HCT116 (cell line): ENCODE measurements at regions not wholly inside any gene's neighbourhood (a gene's known extent, or its start where the extent isn't known, plus 50 kb on each side); places are given as distances from the start of the nearest gene placed in this dataset.
"Not testable (repeated sequence)": the region's sequence is repeated elsewhere in the genome, so short reads cannot be mapped to it uniquely, and the experiment has no call there.

Experiments
- ATAC-seq: fragments of 200-7000 bp; cut with Tn5 transposase; 2 replicates; pipeline ENCODE4 v1.9.1; 2020; ENCODE audit warnings: mild to moderate bottlenecking, moderate library complexity
- BruUV-seq: library from RNA; stranded (reverse); fragments of 400-500 nt; replicated peaks from 2 replicates; lab custom pipeline; 2021; lab: Mats Ljungman, UMichigan
- CTCF ChIA-PET: fragments of 300-600 bp; sonication (Branson Sonifier 250); formaldehyde crosslinking; loops from one replicate; lab custom pipeline; 2021; ENCODE audit warnings: antibody characterized with exemption; lab: Charles Lee
- POLR2A ChIA-PET: fragments of 300-600, 350-600 bp; sonication (Branson Sonifier 250); formaldehyde crosslinking; loops from one replicate; lab custom pipeline; 2021; ENCODE audit warnings: antibody characterized with exemption; lab: Charles Lee
- RAD21 ChIA-PET, 2 experiments: fragments of 300-600 bp; sonication (Branson Sonifier 250); formaldehyde crosslinking; loops; one replicate each; lab custom pipeline; 2023; ENCODE audit warnings: low total read pairs in 2 of 2; ENCODE audit not compliant: uncharacterized antibody in 2 of 2, unreplicated experiment in 2 of 2, low non-redundant PET in 1 of 2; lab: Charles Lee
- DNase-seq: peaks from one replicate; pipeline ENCODE4 v3.0.0-alpha.2; 2010; ENCODE audit warnings: low read depth, low spot score
- H2AFZ ChIP-seq: fragments of 200-600 bp; shearing (Covaris generic), sonication (generic); 2 replicates; pipeline ENCODE4 v1.6.1; 2017; ENCODE audit warnings: low read depth, mixed run types, mixed read lengths, antibody characterized with exemption, low read length; ENCODE audit not compliant: poor library complexity, severe bottlenecking
- H3K27ac ChIP-seq: 2 replicates; pipeline ENCODE4 v1.5.1; 2012; ENCODE audit warnings: low read depth, low read length
- H3K27me3 ChIP-seq: fragments of 200-600 bp; sonication (generic); 2 replicates; pipeline ENCODE4 v1.6.1; 2016; ENCODE audit warnings: mixed run types, low read length, mixed read lengths; ENCODE audit not compliant: insufficient read depth
- H3K36me3 ChIP-seq, 2 experiments: fragments of 200-500 bp in 1 of 2; fragments of 200-600 bp in 1 of 2; sonication (Bioruptor generic) in 1 of 2; sonication (generic) in 1 of 2; 2 replicates each; pipeline versions ENCODE4 v1.5.1 to v1.6.1; 2014 to 2016; ENCODE audit warnings: low read length in 2 of 2, inconsistent platforms in 1 of 2, mixed read lengths in 1 of 2, mixed run types in 1 of 2; ENCODE audit not compliant: insufficient read depth in 2 of 2, control insufficient read depth in 1 of 2
- H3K4me1 ChIP-seq, 2 experiments: fragments of 200-600 bp in 1 of 2; sonication (generic) in 1 of 2; 2 replicates each; pipeline versions ENCODE4 v1.5.1 to v1.6.1; 2012 to 2017; ENCODE audit warnings: low read length in 2 of 2, inconsistent platforms in 1 of 2, mild to moderate bottlenecking in 1 of 2, mixed read lengths in 1 of 2, mixed run types in 1 of 2, moderate library complexity in 1 of 2; ENCODE audit not compliant: insufficient read depth in 2 of 2, control insufficient read depth in 1 of 2
- H3K4me2 ChIP-seq: fragments of 200-600 bp; sonication (generic); 2 replicates; pipeline ENCODE4 v1.6.1; 2017; ENCODE audit warnings: mixed run types, low read length, mixed read lengths
- H3K4me3 ChIP-seq, 2 experiments: fragments of 200-600 bp in 1 of 2; sonication (generic) in 1 of 2; replicated peaks in 1 of 2; 2 replicates each; pipeline ENCODE4 v1.5.1; 2011 to 2016; ENCODE audit warnings: low read length in 2 of 2, control low read depth in 1 of 2, low read depth in 1 of 2, mild to moderate bottlenecking in 1 of 2, mixed read lengths in 1 of 2, mixed run types in 1 of 2
- H3K79me2 ChIP-seq: fragments of 200-600 bp; sonication (generic); 2 replicates; pipeline ENCODE4 v1.6.1; 2017; ENCODE audit warnings: mild to moderate bottlenecking, mixed run types, low read length, moderate library complexity, mixed read lengths; ENCODE audit not compliant: insufficient read depth
- H3K9ac ChIP-seq: fragments of 200-600 bp; sonication (generic); 2 replicates; pipeline ENCODE4 v1.6.1; 2016; ENCODE audit warnings: low read length, mixed read lengths
- H3K9me2 ChIP-seq: fragments of 200-600 bp; sonication (generic), shearing (Covaris generic); 2 replicates; pipeline ENCODE4 v1.6.1; 2017; ENCODE audit warnings: mixed run types, mild to moderate bottlenecking, moderate library complexity; ENCODE audit not compliant: insufficient read depth
- H3K9me3 ChIP-seq, 2 experiments: fragments of 200-500 bp in 1 of 2; fragments of 200-600 bp in 1 of 2; sonication (Bioruptor generic) in 1 of 2; sonication (generic) in 1 of 2; 2 replicates each; pipeline ENCODE4 v1.6.1; 2014 to 2017; ENCODE audit warnings: low read length in 2 of 2, mixed read lengths in 2 of 2, inconsistent platforms in 1 of 2, low read depth in 1 of 2, mild to moderate bottlenecking in 1 of 2, mixed run types in 1 of 2, moderate library complexity in 1 of 2; ENCODE audit not compliant: control insufficient read depth in 1 of 2, insufficient read depth in 1 of 2
- H4K20me1 ChIP-seq: fragments of 200-600 bp; sonication (generic), shearing (Covaris generic); 2 replicates; pipeline ENCODE4 v1.6.1; 2017; ENCODE audit warnings: mixed run types, mild to moderate bottlenecking, moderate library complexity; ENCODE audit not compliant: insufficient read depth
- FOSL1 ChIP-seq: IDR thresholded peaks from 2 replicates; pipeline ENCODE4 v1.6.1; 2012; ENCODE audit warnings: low read depth
- RAD21 ChIP-seq: IDR thresholded peaks from 2 replicates; pipeline ENCODE4 v1.6.1; 2012; ENCODE audit warnings: low read depth, mild to moderate bottlenecking
- SRF ChIP-seq: IDR thresholded peaks from 2 replicates; pipeline ENCODE4 v1.6.1; 2012; ENCODE audit warnings: low read depth
- intact Hi-C: fragments of 100-400 bp; cut with micrococcal nuclease; formaldehyde crosslinking; loops from 2 replicates; pipeline ENCODE4 v1.10.0; 2022
- TF ChIP-seq, protein P1 (sequence below), 3 experiments: fragments of 200-600 bp in 1 of 3; sonication (generic) in 1 of 3; IDR thresholded peaks in 2 of 3; conservative IDR thresholded peaks in 1 of 3; 2 replicates each; pipeline ENCODE4 v1.5.1; 2012 to 2017; ENCODE audit warnings: low read depth in 2 of 3, low read length in 2 of 3, antibody characterized with exemption in 1 of 3, borderline replicate concordance in 1 of 3, control low read depth in 1 of 3, mild to moderate bottlenecking in 1 of 3, mixed read lengths in 1 of 3, mixed run types in 1 of 3, moderate library complexity in 1 of 3; ENCODE audit not compliant: insufficient read depth in 1 of 3
- TF ChIP-seq, protein P2 (sequence below): IDR thresholded peaks from 2 replicates; pipeline ENCODE4 v1.6.1; 2012

DNA sequence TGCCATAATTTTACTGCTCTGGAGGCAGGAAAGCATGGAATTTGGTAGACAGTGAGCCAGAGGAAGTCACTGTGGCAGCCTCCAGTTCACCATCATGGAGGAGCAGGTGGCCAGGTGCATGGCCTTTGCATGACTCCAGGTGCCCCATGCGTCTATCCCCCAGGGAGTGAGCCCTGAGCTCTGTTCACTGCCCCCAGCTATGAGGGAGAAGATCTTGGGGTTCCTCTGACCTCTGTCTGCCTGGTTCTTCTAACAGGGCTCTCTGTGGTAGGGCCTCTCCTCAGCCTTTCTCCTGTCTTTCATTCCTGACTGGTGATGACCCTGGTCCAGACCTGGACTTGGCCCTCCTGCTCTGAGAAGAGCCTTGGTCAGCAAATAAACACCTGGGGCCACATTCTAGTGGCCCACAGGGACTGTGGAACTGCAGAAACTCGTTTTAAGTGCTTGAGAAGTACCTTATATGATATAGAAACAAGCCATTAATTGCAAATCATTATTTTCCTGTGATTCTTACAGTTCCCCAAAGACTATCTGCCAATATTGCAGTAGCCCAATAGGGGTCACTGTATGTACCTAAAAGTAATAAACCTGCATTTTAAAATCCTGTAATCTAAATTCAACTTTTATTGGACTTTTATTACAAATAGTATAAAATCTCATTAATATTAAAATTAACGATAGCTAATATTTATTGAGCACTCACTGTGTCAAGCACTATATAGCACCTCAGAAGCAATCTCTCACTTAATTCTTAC is 120.0 kb upstream of the SYT13 start:
- Histone ChIP-seq H3K4me1 (no peaks in the 10 kb centered on the region), H3K9me3 (no peaks in the 10 kb centered on the region), H4K20me1 (no peaks in the 10 kb centered on the region), H3K27ac (no peak overlapping the region), H3K9me2 (no peaks in the 10 kb centered on the region), H3K4me3 (no peak overlapping the region), H2AFZ (no peak overlapping the region), H3K36me3 (no peaks in the 10 kb centered on the region), H3K27me3 (peaks cover 56% of the 10 kb centered on the region), H3K9ac (no peak overlapping the region), H3K4me2 (no peak overlapping the region), H3K79me2 (no peaks in the 10 kb centered on the region)
- RAD21 ChIA-PET: no interaction called here
- 0 out of 2 replicates have a peak, but pooled peaks have one; percentile 44 for ATAC-seq
- TF ChIP-seq, protein P1, sequence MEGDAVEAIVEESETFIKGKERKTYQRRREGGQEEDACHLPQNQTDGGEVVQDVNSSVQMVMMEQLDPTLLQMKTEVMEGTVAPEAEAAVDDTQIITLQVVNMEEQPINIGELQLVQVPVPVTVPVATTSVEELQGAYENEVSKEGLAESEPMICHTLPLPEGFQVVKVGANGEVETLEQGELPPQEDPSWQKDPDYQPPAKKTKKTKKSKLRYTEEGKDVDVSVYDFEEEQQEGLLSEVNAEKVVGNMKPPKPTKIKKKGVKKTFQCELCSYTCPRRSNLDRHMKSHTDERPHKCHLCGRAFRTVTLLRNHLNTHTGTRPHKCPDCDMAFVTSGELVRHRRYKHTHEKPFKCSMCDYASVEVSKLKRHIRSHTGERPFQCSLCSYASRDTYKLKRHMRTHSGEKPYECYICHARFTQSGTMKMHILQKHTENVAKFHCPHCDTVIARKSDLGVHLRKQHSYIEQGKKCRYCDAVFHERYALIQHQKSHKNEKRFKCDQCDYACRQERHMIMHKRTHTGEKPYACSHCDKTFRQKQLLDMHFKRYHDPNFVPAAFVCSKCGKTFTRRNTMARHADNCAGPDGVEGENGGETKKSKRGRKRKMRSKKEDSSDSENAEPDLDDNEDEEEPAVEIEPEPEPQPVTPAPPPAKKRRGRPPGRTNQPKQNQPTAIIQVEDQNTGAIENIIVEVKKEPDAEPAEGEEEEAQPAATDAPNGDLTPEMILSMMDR (IDR thresholded peaks at IDR 0.05 in 2 of 3, conservative IDR thresholded peaks at IDR 0.05 in 1 of 3; ENCODE audit: borderline replicate concordance in 1 of 3, insufficient read depth in 1 of 3, low read depth in 2 of 3, low read length in 2 of 3): peak; percentile 32 to 58 (median 55); a peak in 5 of 6 replicates
- TF ChIP-seq, protein P2, sequence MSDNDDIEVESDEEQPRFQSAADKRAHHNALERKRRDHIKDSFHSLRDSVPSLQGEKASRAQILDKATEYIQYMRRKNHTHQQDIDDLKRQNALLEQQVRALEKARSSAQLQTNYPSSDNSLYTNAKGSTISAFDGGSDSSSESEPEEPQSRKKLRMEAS: no peak
- TF ChIP-seq RAD21 (peak; percentile 42; the same call in 1 of the 2 replicates), FOSL1 (no peak), SRF (no peak)
- no peak for DNase-seq
- intact Hi-C loops: loop anchor here (2.0 to 10.0 kb wide), 2 partner anchors 249 to 365 kb away; no protein-coding TSS in a partner anchor
- no TSS peak for BruUV-seq
- CTCF ChIA-PET: interaction anchor here (0.7 to 2.7 kb wide), 3 partner anchors 29 to 365 kb away, joined by 3 to 13 read pairs (median 7); no protein-coding TSS in a partner anchor
- POLR2A ChIA-PET: no interaction called here

DNA sequence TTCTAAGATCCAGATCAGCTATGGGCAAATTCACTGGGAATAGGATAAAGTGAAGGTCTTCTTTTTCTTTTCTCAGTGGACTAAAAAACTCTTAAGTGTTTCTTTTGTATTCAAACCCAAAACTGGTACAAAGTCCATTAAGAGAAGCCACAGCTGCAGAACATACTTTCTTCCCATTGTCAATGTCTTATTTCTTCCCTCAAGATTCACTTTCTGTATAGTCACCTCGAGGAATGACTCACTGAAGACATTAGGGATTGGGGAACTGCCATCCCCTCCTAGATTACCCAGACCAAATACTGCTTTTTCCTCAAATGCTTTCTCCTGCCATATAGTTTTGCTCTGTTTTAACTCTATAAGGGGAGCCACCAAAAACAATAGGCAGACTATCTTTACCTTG is 117.4 kb upstream of the SYT13 start:
- DNase-seq, H3K27ac ChIP-seq, BruUV-seq, ATAC-seq, H3K79me2 ChIP-seq, H3K4me1 ChIP-seq, CTCF ChIA-PET, H4K20me1 ChIP-seq, H3K4me2 ChIP-seq, H3K9me2 ChIP-seq, H3K4me3 ChIP-seq, H3K9ac ChIP-seq, RAD21 ChIA-PET, H2AFZ ChIP-seq, H3K36me3 ChIP-seq, POLR2A ChIA-PET, H3K9me3 ChIP-seq: not testable (repeated sequence)
- H3K27me3 ChIP-seq: peaks cover 57% of the 10 kb centered on the region
- intact Hi-C loops: loop anchor here (10.0 kb wide), 1 partner anchor 251 kb away; no protein-coding TSS in a partner anchor
